Activated CD4-positive, alpha-beta T cell treated with anti-CD3 and anti-CD28 coated beads for 4 hours (primary cell): ENCODE measurements at regions not wholly inside any gene's neighbourhood (a gene's known extent, or its start where the extent isn't known, plus 50 kb on each side); places are given as distances from the start of the nearest gene placed in this dataset.

ENCODE experiments used
- DNase-seq, 2 donors: peaks; one replicate each; pipeline ENCODE4 v3.0.0-alpha.2; 2020

GRCh38 chr22:48891688-48892577 is 935.7 kb downstream of the BRD1 start:
- DNase-seq = no peak

DNA sequence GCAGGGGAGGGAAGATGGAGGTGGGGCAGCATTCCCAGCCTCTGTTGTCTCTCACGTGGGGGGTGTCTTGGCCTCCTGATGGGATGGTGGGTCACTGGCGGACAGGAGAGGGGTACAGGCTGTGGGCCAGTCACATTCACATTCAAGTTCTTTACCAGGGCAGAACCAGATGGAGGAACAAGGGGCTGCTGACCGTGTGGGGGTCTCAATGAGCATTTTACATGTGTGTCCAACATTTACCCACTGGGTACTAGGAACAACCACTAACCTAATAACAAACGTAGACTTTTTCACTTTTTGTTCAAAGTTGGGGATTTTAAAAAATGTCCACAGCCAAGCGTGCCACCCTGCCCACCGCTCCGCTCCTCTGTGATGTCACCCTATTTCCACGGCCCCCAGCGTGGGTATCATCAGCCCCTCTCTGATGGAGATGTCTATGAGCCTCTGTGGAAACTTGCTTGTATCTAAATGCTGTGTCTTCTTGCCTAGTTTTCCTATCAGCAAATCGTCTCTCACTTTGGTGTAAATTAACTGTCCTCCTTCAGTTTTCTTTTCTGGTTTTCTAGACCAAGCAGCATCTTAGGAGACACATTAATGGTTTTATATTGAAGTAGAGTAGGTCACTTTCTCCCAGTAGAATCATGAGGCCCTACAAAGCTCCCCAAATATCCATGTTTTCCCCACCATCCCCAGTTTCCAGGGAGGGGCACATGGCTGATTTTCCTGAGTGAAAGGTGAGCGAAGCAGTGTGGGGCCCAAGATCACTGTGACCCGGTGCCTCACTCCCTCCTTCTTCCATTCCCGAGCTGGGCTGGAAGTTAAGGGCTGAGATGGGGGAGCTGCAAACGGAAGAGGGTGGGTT is 936.7 kb downstream of the BRD1 start:
- no peak for DNase-seq

DNA sequence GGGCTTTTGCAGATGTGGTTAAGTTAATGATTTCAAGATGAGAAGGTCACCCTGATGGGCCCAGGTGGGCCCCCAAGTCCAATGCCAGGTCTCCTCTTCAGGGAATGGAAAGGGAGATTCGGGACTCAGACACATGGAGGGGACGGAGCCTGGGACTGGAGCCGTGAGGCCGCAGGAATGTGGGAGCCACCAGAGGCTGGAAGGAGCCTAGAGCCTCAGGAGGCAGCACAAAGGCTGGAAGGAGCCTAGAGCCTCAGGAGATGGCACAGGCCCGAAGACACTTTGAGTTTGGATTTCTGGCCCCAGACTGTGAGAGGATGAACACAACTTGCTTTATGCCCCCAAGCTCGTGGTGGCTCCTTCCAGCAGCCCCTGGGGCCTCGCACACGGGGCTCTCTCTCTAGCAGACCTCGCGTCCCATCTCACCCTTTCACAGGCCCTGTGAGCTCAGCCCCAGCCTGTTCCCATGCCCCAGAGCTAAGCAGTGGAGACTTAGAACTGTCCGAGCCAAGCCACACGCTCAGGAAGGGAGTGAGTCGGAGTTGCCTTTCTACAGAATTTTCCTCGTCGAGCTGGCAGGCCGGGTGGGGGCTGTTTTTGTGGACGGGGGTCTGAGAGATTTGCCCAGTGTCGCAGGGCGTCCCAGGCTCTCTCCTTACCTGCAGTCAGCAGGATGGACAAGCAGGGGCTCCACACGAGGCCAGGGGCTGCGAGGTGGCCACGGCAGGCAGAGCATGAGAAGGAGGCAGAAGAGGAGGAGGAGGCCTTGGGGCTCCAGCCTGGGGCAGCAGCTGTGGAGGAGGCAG is 937.6 kb downstream of the BRD1 start:
- DNase-seq = no peak

- no peak for DNase-seq
Observed at GRCh38 chr22:48889209-48889830, 938.4 kb downstream of the BRD1 start.

GRCh38 chr22:48888466-48889208 is 939.0 kb downstream of the BRD1 start:
- no peak for DNase-seq

- DNase-seq = no peak
Observed at GRCh38 chr22:48887394-48888332, 940.0 kb downstream of the BRD1 start.

- DNase-seq = no peak
Observed at GRCh38 chr22:48886604-48887393, 940.9 kb downstream of the BRD1 start.

DNA sequence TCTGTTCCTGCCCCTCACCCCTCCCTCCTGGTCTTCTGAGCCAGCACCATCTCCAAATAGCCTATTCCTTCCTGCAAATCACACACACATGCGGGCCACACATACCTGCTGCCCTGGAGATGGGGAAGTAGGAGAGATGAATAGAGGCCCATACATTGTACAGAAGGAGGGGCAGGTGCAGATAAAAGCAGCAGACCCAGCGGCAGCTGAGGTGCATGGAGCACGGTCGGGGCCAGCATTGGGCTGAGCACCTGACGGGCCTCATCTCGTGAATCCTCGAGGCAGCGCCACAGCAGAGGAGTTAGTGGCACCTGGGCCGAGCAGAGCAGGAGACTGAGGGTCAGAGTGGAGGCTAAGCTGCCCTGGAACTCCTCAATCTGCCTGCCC is 941.8 kb downstream of the BRD1 start:
- no peak for DNase-seq

- no peak for DNase-seq
Observed at GRCh38 chr22:48885271-48885918, 942.3 kb downstream of the BRD1 start.

DNA sequence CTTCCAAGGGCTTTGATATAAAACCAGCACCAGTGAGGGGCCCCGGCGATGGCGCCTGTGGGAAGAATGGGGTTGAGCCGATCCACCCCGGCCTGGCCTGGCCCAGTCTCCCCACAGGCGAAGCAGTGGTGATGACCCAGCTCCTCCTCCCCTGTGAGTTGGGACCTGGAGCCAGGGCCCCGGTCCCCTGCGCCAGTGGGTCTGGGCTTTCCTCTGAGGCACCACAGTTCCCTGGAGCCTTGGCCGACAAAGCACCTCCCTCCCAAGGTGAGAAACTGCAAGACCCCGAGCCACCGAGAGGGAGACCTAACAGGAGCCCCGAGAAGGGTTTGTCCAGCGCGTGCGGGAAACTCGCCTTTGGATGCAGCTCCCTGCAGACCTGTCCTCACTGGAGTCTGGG is 942.9 kb downstream of the BRD1 start:
- DNase-seq = no peak

DNA sequence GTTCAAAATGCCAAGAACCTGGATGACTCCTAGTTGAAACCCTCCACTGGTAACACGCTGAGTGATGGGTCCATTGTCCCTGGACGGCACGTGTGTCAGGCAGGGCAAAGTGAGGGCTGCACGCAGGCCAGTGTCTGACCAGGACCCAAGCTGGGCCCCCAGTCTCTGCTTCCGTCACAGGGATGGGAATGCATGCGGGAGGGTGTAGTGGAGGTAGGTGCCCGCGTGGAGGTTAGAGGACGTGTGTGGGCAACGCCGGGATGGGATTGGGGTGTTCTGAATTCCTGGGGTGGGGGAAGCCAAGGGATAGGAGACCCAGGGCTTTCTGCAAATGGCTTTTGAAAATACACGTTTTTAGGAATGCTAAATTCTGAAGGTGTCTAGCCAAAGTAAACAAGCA is 943.3 kb downstream of the BRD1 start:
- no peak for DNase-seq

- DNase-seq = no peak
Observed at GRCh38 chr22:48883211-48883960, 944.3 kb downstream of the BRD1 start.

DNA sequence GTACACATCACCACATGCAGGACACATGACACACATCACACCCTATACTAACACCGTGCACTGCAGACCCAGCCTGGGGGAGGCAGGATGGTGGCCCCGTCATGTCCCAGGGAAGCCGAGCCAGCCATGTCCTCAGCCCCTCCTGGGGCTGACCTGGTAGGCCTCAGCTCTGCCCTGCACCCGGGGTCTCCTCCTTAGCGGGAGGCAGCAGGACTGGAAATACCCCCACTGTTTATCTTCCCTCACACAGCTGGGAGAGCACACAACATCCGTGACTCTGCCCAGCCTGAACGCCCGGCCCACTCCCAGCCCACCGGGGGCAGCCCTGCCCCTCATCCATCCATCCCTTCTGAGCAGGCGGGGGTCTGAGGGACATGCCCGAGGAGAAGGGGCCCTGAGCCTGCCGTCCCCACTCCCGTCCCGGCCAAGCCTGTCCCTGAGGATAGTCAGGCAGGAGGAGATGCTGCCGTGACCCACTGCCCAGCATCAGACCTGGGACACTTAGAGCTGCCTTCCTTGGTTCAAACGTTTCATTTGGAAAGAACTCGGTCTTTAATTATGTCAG is 945.0 kb downstream of the BRD1 start:
- DNase-seq = no peak

DNA sequence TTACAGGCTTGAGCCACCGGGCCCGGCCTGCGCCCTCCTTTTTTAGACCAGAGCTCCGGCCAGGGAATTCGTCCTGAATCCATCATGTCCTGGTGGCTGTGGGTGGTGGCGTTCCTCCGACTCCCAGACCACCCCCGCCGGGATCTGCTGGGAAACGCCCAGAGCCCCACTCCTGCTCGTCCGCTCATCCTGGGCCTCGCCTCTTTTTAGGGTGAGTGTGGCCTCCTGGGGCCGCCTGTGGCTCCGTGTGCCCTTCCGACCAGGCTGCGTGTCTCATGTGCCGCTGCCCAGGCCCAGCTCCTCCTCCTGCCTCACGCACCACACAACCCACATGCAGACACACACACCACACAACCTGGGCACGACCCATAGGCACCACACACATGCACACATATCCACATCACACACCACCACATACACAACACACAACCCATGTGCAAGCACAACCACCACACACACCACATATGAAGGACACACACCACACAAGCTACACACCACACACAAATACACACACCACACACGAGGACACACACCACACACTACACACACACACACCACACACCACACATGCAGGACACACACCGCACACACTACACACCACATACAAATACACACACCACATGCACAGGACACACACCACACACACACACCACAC is 946.2 kb downstream of the BRD1 start:
- DNase-seq = no peak

DNA sequence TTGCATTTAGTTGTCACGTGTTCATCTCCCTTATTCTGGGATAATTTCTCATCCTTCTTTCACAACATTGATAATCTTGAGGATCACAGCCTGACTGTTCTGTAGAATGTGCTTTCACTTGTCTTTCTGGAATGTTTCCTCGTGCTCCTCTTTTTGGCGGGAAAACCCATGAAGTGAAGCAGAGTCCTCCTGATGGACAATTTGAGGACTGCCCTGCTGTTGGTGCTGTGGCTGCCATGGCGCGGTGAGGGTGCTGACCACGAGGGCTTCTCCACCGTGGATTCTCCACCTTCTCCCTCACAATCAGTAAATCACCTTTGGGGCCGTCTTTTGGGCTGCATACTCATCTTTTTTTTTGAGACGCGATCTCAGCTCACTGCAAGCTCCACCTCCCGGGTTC is 946.9 kb downstream of the BRD1 start:
- DNase-seq = no peak

DNA sequence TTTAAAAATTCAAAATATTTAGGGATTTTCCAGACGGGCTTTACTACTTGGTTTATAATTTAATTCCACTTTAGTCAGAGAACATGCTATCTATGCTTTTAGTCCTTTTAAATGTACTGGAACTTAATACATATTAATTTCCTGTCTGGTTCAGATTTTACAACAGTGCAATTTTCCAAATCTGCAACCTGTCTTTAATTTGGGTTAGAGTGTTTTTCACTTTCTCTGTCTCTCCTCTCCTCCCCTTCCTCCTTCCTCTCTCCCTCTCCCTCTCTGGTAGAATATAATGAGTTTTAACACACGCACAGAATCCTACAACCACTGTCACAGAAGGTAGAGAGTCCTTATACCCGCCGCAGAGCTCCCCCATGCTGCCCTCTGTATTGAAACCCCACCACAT is 950.7 kb downstream of the BRD1 start:
- no peak for DNase-seq

- no peak for DNase-seq
Observed at GRCh38 chr22:48874956-48875355, 952.7 kb downstream of the BRD1 start.

GRCh38 chr22:48873191-48873520 is 954.5 kb downstream of the BRD1 start:
- DNase-seq = no peak
